Tongue (tissue), 1 donor: ENCODE measurements at regions not wholly inside any gene's neighbourhood (a gene's known extent, or its start where the extent isn't known, plus 50 kb on each side); places are given as distances from the start of the nearest gene placed in this dataset.

Experiments used
- DNase-seq: peaks from one replicate; pipeline ENCODE4 v3.0.0-alpha.2; 2015

DNA sequence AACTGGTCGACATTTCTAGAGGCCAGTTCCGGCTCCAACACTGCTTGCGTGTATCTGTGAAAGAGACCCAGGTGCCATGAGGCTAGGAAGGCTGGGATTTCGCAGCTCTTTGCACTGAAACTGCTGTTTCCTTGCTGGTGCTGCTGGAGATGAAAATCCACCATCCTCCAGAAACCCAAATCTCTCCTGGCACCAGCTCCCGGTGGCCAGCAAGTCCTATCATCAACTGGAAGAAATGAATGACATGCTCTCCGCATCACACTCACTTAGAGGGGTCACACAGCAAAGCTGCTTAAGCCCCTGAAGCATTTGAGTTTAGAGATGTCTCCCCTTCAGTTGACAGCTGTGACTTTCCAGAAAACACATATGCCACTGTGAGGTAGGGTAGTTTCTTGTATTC, 471.8 kb upstream of the PROK2 start:
- peak; percentile 70 for DNase-seq

DNA sequence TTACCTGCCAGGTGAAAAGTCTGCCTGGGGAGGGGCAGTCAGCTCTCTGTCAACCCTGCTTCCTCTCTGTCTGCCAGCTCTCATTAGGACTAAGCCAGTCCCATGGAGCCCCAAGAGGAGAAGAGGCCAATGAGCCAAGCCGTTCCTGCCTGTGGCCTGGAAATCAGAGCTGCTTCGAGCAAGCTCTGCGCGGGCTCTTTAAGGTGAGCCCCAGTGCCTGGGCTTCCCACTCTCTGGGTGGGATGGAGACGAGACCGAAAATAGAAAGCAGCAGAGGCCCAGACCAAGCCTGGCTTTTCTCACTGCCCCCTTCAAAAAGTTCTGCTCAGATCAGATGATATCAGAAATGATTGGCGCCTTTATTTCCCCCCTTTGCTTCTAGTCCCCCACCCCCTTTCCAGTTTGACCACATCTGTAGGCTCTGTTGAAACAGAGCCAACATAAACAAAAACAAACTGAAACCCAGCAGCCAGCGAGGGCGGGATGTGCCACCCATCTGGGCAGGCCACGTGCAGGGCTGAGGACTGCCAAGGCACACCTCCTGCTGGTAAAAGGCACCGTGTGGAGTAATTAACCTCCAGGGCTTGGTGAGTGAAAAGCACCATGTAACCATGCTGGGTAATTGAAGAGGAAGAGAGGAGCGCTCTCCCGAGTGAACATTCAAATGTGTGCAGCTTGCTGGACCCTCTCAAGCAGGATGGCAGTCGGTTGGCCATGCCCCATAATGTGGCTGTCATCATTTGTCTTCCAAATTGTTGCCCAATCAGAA, 471.0 kb upstream of the PROK2 start:
- peak; percentile 84 for DNase-seq

DNA sequence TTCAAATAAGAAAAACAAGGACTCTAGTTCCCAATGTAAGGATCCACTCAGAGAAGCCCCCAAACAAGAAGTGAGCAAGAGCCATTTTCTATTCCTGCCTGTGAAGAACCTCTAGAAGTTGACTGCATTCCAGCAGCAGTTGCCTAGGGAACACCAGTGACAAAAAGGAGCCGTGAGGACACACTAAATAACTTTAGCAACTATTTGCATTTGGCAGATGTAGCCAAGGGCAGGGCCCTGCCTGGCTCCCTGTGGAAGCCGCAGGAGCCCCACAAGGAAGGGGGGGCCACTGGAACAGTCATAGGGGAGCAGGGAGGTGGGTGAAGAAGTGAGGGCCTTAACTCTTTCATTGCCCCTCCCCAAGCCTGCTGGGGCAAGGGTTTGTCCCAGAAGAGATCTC, 470.2 kb upstream of the PROK2 start:
- peak; percentile 84 for DNase-seq

DNA sequence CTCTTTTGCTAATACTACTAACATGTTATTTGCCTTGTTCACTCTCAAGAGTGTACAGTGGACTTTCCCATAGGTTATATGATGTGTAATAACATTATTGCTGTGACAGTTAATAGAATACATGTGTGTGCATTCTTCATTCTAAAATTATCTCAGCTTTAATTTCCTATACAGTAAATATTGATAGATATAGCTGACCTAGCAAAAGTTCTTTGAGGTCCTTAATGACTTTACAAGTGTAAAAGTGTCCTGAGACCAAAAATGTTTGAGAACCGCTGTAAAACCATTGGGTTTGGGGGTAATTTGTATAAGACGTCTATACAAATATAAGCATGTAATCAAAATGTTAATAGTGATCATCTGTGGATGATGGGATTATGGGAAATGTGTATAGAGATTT, 469.5 kb upstream of the PROK2 start:
- no peak for DNase-seq

DNA sequence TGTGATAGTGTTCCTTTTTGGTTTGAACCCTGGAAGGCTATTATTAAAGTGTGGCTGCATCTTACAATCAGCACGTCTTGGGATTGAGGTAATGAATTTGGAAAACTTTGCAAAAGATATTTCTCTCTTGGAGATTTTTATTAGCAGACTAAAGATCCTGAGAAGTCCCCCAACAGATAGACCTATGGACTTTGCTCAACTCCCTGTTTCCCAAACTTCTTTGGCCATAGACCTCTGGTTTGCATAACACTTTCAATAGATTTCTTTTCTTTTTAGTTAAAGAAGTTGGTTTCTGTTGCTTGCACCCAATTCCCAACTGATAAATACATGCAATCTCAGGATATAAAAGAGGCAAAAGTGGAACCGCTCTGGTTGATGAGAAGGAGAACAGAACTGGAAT, 465.8 kb upstream of the PROK2 start:
- DNase-seq: no peak

DNA sequence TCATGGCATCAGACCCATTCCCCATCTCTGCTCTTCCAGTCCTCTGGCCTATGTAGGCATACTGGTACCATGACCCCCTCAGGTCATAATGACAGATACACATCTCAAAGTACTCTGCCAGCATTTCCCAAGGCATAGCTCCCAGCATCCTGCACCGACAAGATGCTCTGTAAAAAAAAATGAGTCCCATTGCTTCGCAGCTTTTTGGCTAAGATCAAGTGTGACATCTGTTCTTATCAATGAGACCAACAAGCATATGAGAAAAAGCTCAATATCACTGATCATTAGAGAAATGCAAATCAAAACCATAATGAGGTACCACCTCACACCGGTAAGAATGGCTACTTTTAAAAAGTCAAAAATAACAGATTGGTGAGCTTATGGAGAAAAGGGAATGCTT, 463.9 kb upstream of the PROK2 start:
- DNase-seq: no peak

DNA sequence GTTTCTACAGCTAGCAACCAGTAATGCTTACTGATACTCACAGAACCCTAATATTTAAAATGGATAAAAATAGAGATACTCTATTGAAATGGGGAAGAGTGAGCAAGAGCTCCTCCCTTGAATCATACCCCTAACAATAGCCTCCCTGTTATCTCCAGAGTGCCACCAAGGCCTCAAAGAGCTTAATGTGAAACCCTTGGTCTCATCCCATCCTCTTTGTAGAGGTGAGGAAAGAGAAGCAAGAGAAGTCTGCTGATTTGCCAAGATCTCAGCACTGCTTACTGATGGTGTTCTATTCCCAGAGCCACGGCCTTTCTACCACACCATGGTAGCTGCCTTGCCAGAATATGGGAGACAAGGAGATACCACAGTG, 463.4 kb upstream of the PROK2 start:
- no peak for DNase-seq

DNA sequence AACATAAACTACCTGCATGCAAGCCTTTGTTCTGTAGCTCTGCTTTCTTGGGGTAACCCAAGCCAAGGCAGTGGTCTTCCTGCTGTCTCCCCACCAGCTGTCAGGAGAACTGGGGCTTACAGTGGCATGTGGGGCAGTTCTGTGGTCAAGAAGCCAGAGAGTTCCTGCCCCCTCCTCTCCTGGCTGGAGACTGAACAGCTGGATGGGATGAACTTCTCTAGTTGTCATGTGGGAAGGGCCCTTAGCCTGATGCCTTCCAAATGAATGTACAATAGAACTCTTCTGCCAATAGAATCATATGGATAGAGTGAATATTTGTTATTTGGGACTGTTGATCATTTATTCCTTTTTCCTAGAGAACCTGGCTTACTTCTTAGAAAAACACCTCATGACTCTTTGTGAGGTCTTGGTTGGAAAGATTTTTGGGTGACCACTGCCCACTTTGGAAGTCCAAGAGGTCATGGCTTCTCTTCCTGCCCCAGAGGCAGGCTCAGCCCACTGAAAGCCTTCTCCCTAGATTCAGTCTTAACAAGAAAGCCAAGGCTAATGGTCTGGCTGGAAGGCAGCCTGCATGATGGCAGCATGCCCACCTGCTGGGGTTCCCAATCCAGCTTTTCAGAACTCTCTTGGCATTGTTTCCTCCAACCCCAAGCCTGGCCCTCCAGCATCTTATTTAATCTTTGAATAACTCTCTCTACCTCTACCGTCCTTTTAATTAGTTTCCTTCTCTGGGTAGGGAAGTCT, 462.9 kb upstream of the PROK2 start:
- peak; percentile 84 for DNase-seq

DNA sequence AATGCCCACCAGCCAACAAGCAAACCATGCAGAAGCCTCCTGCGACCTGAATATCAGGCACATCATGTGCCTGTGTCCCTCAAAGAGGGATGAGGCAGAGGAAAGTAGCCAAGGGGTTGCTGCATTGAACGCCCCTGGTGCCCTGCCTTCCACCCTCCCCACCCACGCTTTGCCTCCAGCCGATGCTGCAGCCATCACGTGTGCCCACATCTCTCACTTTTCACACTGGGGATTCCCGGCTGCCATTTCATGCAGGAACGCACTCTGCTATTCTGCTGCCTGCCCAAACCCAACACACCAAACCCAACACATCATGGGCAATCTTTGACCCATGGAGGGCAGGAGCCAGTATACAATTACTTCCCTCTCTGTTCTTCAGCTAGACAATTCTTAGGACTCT, 462.2 kb upstream of the PROK2 start:
- no peak for DNase-seq

DNA sequence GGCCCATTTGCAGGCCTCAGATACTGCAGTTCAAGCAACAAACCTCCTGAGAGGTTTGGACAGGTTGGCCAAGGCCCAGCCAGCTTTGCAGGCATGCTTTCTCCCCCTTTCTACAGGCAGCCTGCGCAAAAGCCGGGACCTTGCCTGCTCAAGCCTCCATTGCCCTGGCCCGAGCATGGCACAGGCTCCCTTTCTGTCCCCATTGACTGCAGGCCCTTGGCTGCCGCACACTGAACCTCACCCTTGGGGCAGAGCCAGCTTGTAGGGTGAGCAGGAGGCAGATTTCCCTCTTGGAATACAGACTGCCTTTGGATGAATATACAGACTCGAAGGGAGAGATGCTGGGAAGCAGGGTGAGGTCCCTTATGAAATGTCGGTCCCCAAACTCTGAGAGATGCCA, 461.7 kb upstream of the PROK2 start:
- no peak for DNase-seq

DNA sequence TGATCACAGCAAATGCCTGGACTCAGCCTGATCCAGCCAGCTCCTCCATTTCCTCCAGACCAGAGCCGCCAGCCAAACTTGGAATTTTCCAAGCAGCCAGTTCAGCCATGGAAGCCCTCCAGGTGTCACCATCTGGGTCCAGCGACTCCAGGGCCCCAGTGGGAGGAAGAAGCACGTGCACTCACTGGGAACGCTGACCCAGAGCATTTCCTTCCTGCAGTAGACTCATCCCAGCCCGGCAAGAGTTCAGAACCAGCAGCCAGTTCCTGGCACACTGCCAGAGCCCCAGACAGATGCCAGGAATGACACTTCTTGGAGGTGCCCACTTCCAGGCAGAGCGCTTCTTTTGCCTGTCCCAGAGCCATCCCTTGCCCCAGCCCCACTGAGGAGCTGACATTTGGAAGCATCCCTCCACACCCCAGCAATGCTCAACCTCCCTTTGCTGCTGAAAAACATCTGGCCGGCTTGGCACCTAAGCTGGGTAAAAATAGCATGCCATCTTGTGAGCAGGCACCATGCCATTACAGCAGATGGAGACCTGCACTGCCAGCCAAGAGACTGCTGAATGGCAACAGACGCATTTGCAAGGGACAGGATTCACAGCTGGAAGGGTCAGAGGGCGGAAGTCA, 460.3 kb upstream of the PROK2 start:
- DNase-seq: peak; percentile 93

DNA sequence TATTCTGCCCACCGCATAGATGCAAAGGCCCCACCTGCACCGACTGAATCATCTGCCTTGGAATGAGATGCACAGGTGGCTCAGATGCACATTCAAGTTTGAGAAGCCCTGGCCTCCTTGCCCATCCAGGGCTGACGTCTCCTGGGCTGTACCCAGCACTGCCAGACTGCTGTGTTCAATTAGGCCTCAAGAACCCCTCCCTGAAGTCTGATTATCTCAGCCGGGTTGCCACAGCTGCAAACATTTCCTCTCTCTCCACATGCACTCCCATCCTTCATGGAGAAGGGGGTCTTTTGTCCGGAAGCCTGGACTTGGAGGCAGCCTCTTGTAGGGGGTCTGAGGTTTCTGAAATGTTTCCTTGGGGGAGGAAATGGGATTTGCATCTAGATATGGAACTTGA, 459.4 kb upstream of the PROK2 start:
- DNase-seq: peak; percentile 44

DNA sequence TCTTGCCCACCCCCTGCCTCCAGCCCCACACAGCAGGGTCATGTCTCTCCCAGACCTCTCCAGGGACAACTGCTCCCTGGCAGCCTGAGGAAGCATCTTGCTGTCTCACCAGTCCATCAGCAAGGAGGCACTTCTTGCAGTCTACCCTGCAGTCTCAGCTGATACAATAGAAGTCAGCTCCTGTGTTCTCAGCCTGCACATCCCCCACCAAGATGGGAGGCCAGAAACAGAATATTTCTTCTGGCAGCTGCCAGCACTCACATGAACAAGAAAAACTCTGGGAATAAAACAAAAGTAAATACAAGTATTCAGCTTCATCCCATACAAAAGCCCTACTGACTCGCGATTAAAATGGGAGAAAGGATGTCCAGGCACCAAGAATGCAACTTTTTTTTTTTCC, 457.4 kb upstream of the PROK2 start:
- no peak for DNase-seq

DNA sequence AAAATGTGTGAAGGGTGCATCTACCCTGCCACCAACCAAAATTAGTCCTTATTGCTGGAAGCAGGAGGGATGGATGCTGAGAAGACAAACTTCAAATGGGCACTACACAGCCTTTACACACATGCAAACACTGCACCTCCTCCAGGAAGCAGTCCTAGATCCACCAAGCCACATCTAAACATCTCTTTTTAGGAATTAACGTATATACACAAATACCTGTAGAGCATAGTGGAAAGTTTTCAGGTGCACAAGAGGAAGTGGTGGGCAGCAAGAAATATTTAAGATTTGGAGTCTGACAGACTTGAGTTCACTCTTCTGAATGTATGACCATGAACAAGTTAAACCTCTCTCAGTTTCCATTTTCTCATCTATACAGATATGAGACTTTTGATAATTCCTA, 456.6 kb upstream of the PROK2 start:
- no peak for DNase-seq

DNA sequence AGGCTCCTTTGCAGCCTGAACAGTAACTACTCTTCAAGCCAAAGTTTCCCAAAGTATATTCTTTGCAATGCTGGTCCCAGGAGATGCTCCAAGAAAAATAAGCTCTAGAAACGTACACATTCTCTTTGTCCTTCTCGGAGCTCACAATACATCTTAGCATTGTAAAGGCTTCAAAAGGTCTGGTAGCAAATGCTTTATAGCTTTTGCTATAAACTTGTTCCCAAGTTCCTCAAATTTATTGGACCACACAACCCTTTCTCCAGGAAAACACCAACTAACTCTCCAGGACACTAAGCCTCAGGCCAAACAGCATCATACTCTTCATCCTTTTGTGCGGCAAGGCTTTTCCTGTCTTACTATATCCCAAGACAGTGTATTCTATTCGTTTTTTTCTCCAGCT, 455.6 kb upstream of the PROK2 start:
- no peak for DNase-seq

DNA sequence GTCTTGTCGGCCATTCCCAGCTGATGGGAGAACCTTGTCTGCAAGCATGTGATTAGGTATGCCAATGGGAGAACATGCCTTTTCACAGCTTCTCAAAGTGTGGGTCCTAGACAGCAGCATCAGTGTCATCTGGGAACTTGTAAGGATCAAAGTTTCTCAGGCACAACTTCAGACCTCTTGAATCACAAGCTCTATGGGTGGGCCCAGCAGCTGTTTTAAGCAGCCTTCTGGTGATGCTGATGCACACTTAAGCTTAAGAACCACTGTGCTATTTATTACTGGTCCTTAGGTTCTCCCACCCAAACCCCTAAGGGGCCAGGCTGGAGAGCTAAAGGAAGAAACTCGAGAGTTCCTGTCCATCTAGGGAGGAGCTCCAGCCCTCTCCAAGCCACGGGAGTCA, 453.9 kb upstream of the PROK2 start:
- DNase-seq: peak; percentile 57

DNA sequence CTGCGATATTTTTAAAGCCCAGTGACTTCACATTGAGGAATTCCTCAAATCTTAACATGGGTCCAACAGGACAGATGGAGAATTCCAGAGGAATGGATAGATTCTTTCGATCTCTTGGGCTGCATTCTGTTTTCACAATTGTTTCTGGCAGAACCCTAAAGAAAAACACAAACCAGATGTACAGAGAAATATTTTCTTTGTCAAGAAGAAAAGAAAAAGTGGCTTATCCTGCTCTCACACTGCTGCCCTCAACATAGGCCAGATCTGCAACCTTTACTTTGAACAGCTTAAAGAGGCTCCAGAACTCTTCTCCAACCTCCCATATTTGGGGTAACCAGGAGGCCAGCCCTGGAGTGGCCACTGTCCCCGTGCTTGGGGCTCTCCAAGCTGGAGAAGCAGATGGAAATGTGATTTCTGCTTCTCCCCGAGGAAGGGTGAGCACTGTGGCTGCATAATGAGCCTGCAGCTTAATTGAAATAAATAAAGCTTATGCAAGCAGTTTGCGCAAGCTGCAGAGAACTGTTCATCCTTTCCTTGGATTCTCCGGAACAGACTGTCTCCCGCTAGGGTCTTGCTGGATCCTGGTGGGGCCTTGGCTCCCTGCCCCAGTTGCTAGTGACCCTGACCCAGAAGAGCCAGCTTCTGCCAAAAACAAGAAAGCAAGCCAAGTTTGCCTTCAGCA, 453.2 kb upstream of the PROK2 start:
- DNase-seq: peak; percentile 56

DNA sequence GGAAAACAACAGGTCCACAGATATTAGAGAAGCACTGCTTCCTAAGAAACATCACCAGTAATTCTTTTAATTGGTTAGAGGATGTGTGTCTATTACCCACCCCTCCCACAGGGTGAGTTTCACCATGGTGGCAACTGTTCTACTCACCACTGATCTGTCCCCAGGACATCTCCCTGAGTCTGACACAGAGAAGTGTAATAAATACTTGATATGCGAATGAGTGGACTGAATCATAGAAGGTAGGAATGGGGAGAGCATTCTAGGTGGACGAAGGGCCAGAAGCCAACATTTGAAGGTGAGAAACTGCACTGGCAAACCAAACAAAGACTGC, 452.7 kb upstream of the PROK2 start:
- no peak for DNase-seq

DNA sequence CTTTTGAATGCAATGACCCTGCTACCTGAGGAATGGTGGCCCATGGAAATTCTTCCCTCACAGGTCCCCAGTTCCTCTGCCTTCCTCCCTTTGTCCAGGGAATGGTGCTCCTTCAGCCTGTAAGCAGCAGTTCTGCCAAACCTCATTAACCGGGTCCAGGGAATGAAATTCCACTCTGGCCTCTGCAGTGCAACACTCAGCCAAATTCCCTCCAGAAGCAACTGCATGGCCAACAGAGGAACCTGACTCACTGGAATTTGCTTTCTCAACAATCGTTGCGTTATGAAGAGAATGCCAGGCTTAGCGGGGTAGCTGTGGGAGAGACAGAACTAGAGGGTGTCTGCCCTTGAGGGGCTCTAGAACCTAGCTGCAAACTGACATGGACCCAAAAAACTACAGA, 449.4 kb upstream of the PROK2 start:
- peak; percentile 72 for DNase-seq

DNA sequence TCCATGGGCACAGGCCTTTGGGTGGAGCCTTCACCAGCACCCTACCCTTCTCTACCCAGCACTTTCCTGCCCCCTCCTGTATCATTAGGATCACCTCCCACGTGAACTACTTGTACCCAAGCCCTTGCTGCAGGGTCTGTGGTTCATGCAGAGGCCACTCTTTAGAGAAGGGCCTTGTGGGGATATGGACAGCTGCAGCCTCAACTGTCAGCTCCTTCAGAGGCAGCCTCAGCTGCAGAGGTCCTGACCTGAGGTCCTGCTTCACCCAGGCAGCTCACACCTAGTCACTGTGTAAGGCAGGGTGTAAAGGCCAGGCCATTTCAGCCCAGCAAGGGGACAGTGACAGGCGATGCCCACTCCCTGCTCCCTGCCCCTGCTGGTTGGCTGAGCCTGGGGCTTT, 448.6 kb upstream of the PROK2 start:
- no peak for DNase-seq

DNA sequence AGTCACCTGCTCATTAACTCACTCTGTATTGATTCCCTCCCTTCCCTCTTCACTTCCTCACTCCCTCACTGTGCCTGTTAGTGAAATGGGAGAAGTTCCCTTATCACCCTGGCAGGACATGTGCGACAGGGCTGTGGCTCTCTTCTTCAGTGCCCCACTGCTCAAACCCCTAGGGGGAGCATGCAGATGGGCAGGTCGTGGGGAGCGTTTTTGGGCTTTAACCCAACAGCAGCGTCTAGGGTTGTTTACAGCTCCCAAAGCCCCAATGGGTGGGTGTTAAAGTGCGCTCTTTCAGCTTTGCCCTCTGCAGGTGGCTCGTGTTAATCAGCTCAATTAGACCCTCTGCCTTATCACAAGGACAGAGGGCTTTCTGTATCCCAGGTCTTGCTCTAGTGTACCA, 447.8 kb upstream of the PROK2 start:
- DNase-seq: no peak

DNA sequence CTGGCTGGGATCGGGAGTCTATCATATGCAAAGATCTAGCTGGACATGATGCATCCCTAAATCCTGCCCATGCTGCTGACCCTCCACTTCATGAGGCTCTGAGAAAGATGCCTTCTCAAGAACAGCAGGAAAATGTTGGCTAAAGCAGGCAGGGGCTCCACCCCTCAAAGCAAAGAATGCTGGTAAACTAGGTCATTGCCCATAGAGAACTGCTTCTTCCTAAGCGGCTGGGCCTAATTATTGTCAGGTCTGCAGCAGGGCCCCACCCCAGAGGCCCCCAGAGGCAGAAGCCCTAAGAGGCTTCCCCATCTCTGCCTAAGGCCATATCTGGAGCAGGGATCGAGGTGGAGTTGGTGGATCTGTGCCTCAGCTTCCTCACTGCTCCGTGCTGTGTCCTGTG, 447.4 kb upstream of the PROK2 start:
- DNase-seq: no peak
